KMS-11 (cell line): ENCODE measurements at regions not wholly inside any gene's neighbourhood (a gene's known extent, or its start where the extent isn't known, plus 50 kb on each side); places are given as distances from the start of the nearest gene placed in this dataset.

ENCODE experiments used
- H2AFZ ChIP-seq: fragments of 200-600 bp; sonication (generic); 2 replicates; pipeline ENCODE4 v1.6.1; 2016; ENCODE audit warnings: antibody characterized with exemption, mixed run types, low read depth
- H3K27ac ChIP-seq: fragments of 200-600 bp; sonication (generic); 2 replicates; pipeline ENCODE4 v1.6.1; 2016; ENCODE audit warnings: mild to moderate bottlenecking, mixed run types
- H3K27me3 ChIP-seq: fragments of 200-600 bp; sonication (generic); 2 replicates; pipeline ENCODE4 v1.6.1; 2017; ENCODE audit warnings: mild to moderate bottlenecking, low read depth, mixed run types, moderate library complexity; ENCODE audit not compliant: insufficient read depth
- H3K36me3 ChIP-seq: fragments of 200-600 bp; sonication (generic); 2 replicates; pipeline ENCODE4 v1.6.1; 2017; ENCODE audit warnings: mild to moderate bottlenecking, mixed run types; ENCODE audit not compliant: insufficient read depth
- H3K4me1 ChIP-seq: fragments of 200-600 bp; sonication (generic); 2 replicates; pipeline ENCODE4 v1.6.1; 2016; ENCODE audit warnings: mild to moderate bottlenecking, low read depth, mixed run types; ENCODE audit not compliant: poor library complexity, severe bottlenecking
- H3K4me2 ChIP-seq: fragments of 200-600 bp; sonication (generic); 2 replicates; pipeline ENCODE4 v1.7.0; 2016; ENCODE audit warnings: mild to moderate bottlenecking, mixed run types
- H3K4me3 ChIP-seq: fragments of 200-600 bp; sonication (generic); IDR thresholded peaks from 2 replicates; pipeline ENCODE4 v1.6.1; 2017; ENCODE audit warnings: low read depth, low read length, mixed read lengths; ENCODE audit not compliant: insufficient read depth
- H3K79me2 ChIP-seq: fragments of 200-600 bp; sonication (generic); 2 replicates; pipeline ENCODE4 v1.6.1; 2016; ENCODE audit warnings: low read depth, mixed run types; ENCODE audit not compliant: insufficient read depth
- H3K9ac ChIP-seq: fragments of 200-600 bp; sonication (generic); 2 replicates; pipeline ENCODE4 v1.6.1; 2016; ENCODE audit warnings: mild to moderate bottlenecking, mixed run types
- H4K20me1 ChIP-seq: fragments of 200-600 bp; sonication (generic); 2 replicates; pipeline ENCODE4 v1.6.1; 2016; ENCODE audit warnings: mild to moderate bottlenecking, mixed run types; ENCODE audit not compliant: insufficient read depth
- TF ChIP-seq, protein P1 (sequence below): fragments of 200-600 bp; sonication (generic); conservative IDR thresholded peaks from 2 replicates; pipeline ENCODE4 v1.6.1; 2017; ENCODE audit warnings: low read depth, mild to moderate bottlenecking, antibody characterized with exemption, low read length, moderate library complexity, mixed read lengths

DNA sequence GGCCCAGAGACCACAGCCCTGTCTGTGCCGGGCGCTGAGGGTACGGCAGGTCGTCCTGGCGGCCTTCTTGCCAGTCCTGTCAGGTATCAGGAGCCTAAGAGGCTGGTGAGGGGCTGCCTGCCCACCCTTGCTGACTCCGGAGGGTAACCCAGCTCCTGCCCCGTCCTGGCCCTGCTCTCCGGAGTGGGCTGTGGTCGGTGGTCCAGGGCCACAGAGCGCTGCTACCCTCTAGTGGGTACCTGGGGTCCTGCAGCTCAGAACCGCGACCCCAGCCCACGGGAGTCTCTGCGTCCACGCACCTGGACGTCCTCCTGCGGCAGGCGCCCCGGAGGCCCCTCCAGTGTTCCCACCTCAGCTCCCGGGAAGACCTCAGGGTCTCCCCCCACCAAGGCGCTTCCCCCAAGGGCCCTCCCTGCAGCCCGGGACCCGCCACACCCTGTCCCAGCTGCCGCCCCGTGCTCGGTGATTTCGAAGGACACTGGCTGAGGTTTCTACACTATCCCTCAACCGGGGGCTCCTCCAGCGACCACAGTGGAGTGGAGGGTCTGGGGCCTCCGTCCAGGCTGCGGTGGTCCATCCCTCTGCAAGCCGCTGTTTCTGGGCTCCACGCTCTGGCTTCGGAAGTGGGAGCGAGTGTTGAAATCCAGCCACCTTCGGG is 75.9 kb upstream of the FBRSL1 start:
- H3K9ac ChIP-seq, result no peak overlapping the region
- no peaks in the 10 kb centered on the region for H3K36me3 ChIP-seq
- TF ChIP-seq, protein P1, sequence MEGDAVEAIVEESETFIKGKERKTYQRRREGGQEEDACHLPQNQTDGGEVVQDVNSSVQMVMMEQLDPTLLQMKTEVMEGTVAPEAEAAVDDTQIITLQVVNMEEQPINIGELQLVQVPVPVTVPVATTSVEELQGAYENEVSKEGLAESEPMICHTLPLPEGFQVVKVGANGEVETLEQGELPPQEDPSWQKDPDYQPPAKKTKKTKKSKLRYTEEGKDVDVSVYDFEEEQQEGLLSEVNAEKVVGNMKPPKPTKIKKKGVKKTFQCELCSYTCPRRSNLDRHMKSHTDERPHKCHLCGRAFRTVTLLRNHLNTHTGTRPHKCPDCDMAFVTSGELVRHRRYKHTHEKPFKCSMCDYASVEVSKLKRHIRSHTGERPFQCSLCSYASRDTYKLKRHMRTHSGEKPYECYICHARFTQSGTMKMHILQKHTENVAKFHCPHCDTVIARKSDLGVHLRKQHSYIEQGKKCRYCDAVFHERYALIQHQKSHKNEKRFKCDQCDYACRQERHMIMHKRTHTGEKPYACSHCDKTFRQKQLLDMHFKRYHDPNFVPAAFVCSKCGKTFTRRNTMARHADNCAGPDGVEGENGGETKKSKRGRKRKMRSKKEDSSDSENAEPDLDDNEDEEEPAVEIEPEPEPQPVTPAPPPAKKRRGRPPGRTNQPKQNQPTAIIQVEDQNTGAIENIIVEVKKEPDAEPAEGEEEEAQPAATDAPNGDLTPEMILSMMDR, result no peak; the same call in 1 of the 2 replicates
- H3K4me2 ChIP-seq, result no peak overlapping the region
- H4K20me1 ChIP-seq, result no peaks in the 10 kb centered on the region
- H2AFZ ChIP-seq, result no peak overlapping the region
- no peak overlapping the region for H3K4me3 ChIP-seq
- no peak overlapping the region for H3K27ac ChIP-seq
- H3K4me1 ChIP-seq, result no peaks in the 10 kb centered on the region
- H3K79me2 ChIP-seq, result no peaks in the 10 kb centered on the region
- no peaks in the 10 kb centered on the region for H3K27me3 ChIP-seq

DNA sequence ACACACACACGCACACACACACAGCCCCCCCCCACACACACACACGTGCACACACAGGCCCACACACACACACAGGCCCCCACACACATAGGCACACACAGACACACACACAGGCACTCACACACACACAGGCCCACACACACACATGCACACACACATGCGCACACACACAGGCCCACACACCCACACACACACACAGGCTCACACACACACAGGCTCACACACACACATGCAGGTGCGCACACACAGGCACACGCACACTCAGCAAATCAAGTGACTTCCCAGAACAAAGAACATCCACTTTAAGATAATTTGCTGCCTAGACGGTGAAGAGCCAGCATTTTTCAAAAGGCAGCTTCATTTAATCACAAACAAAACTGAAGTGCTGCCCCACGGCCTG is 78.5 kb upstream of the FBRSL1 start:
- TF ChIP-seq, protein P1, result no peak
- Histone ChIP-seq H2AFZ (no peak overlapping the region), H3K4me3 (no peak overlapping the region)

DNA sequence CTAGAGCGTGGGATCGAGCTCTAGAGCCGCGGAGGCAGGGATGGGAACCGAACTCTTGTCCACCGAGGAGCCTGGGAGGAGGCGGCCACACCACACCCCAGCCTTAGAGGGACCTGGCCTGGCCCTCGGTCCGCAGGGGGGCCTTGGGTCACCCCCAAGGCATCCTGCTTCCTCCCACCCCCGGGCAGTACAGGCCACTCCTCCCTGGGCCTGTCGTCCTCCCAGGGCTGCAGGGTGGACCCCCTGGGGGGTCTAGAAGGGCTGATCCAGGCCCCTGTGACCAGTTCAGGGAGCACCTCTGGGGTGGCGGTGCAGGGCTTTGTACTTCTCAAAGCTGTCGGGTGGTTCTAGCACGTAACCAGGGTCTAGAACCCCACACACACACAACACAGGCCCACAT is 79.1 kb upstream of the FBRSL1 start:
- no peaks in the 10 kb centered on the region for H4K20me1 ChIP-seq
- H3K4me3 ChIP-seq, result no peak overlapping the region
- no peak overlapping the region for H3K4me2 ChIP-seq
- TF ChIP-seq, protein P1, result no peak
- no peaks in the 10 kb centered on the region for H3K36me3 ChIP-seq
- H3K27ac ChIP-seq, result no peak overlapping the region
- H3K4me1 ChIP-seq, result no peaks in the 10 kb centered on the region
- no peak overlapping the region for H2AFZ ChIP-seq
- H3K79me2 ChIP-seq, result no peaks in the 10 kb centered on the region
- H3K27me3 ChIP-seq, result no peaks in the 10 kb centered on the region; the same call in 1 of the 2 replicates
- no peak overlapping the region for H3K9ac ChIP-seq

More for the DNA sequence above, 78.5 kb upstream of the FBRSL1 start:
- no peak overlapping the region for H3K9ac ChIP-seq
- no peaks in the 10 kb centered on the region for H3K36me3 ChIP-seq
- H4K20me1 ChIP-seq, result no peaks in the 10 kb centered on the region
- no peak overlapping the region for H3K4me2 ChIP-seq
- no peaks in the 10 kb centered on the region; the same call in 1 of the 2 replicates for H3K27me3 ChIP-seq
- no peaks in the 10 kb centered on the region for H3K79me2 ChIP-seq
- H3K4me1 ChIP-seq, result no peaks in the 10 kb centered on the region
- H3K27ac ChIP-seq, result no peak overlapping the region

DNA sequence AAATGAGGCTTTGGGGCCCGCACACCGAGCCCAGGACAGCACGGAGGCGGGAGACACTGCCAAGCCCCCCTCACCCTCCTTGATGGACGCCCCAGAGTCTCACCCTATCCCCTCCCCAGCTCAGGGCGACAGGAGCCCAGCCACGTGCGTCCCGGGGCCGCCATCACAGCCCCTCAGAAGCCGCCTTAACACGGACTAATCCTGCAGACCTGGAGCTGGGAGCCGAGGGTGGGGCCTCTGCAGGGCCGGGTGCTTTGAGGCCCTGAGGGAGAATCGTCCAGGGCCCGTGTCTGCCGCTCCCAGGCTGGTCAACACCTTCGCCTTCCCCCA is 79.7 kb upstream of the FBRSL1 start:
- Histone ChIP-seq H4K20me1 (no peaks in the 10 kb centered on the region), H3K9ac (no peak overlapping the region), H2AFZ (no peak overlapping the region), H3K79me2 (no peaks in the 10 kb centered on the region), H3K27ac (no peak overlapping the region), H3K36me3 (no peaks in the 10 kb centered on the region), H3K4me2 (no peak overlapping the region), H3K4me1 (no peaks in the 10 kb centered on the region), H3K4me3 (no peak overlapping the region), H3K27me3 (peaks cover 4% of the 10 kb centered on the region; the same call in 1 of the 2 replicates)
- TF ChIP-seq, protein P1, result no peak
